ENCODE measurements at regions not wholly inside any gene's neighbourhood (a gene's known extent, or its start where the extent isn't known, plus 50 kb on each side); places are given as distances from the start of the nearest gene placed in this dataset.
"Not testable (repeated sequence)": the region's sequence is repeated elsewhere in the genome, so short reads cannot be mapped to it uniquely, and the experiment has no call there.

DNA sequence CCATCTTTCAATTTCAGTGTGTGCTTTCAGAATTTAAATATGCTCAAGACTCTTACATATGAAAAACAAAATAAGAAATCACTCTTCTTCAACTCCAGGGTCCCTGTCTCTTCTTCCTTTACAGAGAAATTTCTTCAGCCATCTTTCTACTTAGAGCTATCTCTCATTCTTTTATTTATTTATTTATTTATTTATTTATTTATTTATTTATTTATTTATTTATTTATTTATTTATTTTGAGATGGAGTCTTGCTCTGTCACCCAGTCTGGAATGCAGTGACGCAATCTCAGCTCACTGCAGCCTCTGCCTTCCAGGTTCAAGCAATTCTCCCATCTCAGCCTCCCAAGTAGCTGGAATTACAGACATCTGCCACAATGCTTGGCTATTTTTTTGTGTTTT is 211.7 kb downstream of the DUSP10 start:
- DNase-seq (ENCODE audit: low spot score) = not testable (repeated sequence)

DNA sequence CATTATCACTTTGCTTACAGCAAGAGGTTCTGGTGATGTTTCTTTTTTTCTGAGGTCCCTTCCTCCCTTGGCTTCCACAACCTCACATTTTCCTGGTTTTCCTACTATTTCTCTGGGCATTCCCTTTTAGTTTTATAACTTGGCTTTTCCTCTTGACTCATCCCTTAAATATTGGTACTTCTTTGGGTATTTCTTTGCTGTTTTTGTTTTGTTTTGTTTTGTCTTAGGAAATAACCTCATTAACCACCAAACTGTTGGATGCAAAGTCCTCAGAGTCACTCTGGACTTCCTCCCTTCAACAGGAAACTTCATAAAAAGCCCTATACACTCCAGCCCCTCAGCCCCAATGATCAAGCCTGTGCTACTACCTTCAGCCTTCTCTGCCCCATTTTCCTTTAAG is 211.1 kb downstream of the DUSP10 start:
- DNase-seq (ENCODE audit: low spot score) = no peak

DNA sequence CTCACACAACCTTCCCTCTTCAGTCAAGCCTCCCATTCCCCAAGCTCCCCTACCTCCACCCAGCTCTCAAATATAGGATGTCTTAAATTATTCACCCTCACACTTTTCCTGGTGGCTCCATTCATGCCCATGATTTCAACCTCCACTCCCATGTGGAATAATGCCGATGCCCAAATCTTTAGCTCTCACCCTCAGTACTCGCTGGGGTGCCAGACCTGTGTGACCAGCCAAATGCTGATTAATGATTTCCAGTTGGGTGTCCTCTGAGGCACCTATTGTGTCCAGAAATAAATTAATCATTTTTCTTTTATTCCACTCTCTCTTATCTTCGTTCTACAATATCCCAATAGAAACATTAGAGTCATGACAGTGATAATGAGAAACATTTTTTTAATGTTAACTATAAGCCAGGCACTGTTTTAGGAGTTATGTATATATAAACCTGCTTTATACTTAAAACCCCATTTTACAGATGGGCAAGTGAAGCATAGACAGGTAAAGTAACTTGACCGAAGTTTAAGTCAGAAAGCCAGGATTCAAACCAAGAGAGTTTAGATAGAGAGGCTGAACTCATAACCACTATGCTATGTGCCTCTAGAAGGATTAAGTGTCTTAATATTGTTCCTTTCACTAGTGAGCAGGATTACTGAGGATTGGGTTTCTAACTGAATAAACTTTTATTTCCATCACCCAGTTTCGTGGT is 209.7 kb downstream of the DUSP10 start:
- no peak for DNase-seq (ENCODE audit: low spot score)

DNA sequence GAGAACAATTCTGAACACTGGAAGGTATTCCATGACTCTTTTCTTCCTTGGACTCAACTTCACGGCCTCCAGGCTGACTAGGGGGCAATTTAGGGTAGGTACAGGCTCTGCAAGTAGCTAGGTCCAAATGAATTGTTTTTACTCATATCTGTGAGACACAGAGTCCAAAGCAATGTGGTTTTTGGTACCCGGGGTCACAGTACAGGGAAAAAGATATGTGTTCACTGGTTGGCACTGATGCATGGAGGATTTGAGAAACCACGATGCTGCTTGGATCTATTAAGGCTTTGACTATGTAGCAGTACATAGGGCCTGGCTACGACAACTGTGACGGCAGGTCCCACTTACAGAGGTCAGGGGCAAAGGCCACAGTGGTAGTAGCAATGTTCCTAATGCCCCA is 200.6 kb downstream of the DUSP10 start:
- no peak for DNase-seq (ENCODE audit: low spot score)

DNA sequence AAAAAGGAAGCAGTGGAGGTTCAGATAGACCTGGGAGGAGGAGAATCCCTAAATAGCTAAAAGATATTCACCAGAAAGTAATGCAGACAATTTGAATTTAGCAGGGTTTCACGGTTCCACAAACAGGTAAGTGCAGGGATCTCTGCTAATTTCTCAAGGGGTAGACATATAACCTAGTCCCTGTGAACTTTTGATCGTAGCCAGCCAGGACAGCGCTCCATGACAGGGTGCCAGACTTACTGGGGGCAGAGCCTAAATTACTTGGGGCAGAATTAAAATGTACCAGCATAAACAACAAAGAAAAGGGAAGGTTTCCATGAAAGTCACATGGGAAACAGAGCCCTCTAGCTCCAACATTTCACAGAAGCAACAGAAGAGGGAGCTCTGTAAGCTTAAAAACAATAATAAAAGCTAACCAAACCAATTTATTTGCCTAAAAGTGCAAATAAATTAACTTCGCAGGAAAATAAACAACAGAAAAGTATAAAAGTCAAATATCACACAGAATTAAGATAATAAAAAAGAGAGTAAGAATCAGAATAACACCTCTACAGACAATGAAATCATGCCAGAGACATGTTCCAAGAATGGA is 198.3 kb downstream of the DUSP10 start:
- DNase-seq (ENCODE audit: low spot score) = peak; percentile 71

DNA sequence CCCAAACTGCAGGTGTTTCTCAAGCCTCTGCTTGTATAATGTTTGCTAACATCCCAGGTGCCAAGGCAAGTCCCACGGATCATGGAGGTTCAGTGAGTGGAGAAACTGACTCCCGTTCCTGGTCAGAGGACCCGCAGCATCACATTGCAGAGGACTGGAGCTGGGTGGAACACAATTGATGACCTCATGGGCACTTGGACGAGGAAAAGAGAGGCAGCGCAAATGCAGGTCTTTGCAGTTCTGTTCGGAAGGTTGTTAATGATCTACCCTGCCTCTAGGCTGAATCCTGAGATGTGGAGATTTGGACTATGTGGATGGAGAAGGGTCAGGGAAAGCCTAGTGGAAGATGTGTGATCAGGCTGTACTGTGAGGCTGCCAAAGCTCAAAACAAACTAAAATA is 192.9 kb downstream of the DUSP10 start:
- DNase-seq (ENCODE audit: low spot score) = no peak

DNA sequence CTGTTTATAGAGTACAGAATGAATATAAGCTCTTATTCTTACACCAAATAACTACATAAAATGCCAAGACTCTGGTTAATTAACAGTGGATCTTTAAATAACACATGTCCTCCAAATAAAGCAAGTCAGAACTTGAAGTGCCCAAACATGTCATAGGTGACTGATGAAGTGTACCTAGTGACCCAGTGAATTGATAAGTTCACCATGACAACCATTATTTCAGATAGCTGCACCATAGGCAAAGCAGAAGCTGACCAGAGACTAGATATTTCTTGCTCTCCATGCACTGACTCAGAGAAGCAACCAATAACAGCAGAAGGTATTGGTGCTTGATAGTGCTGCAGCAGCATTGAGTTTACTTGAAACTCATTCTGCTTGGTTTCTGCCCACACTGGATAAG is 192.1 kb downstream of the DUSP10 start:
- DNase-seq (ENCODE audit: low spot score) = no peak

DNA sequence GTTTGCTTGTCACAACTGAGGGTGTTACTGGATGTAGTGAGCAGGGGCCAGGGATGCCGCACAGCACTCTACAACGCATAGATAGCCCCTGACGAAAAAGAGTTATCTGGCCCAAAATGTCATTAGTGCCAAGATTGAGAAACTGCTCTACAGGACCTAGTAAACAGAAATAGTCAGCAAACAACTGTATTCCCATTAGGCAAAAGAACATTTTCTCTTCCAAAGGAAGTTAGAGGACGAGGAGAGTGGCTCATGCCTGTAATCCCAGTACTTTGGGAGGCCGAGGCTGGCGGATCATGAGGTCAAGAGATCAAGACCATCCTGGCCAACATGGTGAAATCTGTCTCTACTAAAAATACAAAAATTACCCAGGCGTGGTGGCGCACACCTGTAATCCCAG is 189.1 kb downstream of the DUSP10 start:
- not testable (repeated sequence) for DNase-seq (ENCODE audit: low spot score)

DNA sequence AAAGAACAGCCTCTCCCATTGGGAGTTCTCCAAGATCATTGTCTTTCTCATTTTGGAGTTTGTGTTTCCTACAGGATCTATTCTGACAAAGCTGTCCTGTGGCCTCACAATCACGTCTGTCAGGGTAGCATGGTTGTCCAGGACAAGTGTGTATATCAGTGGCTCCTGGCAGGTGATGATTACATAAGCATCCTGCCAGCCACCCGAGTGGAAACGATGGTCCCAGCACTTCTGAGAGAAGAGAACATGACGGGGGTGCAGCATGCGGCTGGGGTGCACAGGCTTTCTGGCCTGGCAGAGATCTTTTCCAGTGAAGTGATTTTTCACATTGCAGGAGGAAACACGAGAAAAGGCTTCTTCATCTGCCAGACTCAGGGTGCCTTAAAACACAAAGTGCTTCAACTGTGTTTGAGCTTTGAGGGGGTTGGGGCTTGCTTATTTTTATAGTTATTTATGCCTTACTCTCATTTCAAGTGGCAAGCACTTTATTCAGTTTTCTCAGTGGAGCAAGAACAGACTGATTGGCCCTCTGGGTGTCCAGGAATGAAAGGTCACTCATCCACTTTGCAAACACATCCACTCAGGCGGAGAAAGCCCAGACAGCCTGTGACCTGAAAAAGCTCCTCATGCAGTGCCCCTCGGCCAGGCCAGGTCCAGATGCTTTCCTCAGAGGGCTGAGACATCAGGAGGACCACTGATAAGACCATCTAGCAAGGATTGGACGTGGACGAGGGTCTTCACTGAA is 186.0 kb downstream of the DUSP10 start:
- DNase-seq (ENCODE audit: low spot score) = no peak

DNA sequence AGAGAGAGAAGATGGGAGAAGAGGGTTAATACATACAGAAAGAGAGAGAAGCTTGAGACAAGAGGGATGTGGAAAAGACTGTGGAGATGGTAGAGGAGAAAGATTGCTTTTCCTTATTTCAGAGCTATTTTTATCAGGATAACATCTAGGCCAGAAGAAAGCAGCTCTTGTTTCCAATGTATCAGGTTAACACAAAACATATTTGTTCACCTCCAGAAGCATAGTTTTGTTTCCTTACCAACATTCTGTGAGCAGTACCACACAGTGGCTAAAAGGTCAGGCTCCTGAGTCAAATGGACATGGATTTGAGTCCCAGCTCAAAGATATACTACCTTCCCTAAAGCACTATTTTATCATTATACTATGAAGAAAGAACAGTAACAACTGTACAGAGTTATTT is 185.5 kb downstream of the DUSP10 start:
- peak; percentile 45 for DNase-seq (ENCODE audit: low spot score)

DNA sequence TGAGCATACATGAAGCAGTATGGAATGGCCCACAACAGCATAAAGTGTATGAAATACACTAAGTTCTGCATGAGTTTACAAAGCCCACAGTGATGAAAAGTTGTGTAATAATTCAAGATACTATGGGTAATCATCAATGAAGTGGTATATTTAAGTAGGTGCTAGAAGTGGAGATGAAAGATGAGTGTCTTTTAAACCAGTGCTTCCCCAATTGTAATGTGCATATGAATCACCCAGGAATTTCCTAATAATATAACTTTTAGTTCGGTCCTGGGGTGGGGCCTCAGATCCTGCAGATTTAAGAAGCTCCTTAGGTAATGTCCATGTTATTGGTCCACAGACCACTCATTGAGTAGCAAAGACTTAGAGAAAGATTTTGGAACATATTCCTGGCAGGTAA is 184.9 kb downstream of the DUSP10 start:
- no peak for DNase-seq (ENCODE audit: low spot score)

DNA sequence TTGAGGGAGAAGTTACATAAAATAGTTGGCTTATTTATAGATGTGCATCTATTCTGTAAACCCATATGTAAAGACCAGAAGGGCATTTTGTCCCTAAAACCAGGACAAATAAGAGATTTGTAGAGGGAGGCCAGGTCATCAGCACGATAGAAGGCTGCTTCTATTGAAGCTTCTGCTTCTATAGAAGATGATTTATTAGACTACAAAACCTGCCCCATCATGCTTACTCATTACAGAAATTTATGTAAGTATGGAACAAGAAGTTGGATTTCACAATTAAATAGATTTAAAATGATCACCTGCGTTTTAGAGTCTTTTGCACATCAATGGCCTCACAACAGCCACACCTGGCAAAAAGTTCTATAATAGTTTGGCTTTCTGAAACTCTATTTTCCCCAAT is 183.5 kb downstream of the DUSP10 start:
- no peak for DNase-seq (ENCODE audit: low spot score)

DNA sequence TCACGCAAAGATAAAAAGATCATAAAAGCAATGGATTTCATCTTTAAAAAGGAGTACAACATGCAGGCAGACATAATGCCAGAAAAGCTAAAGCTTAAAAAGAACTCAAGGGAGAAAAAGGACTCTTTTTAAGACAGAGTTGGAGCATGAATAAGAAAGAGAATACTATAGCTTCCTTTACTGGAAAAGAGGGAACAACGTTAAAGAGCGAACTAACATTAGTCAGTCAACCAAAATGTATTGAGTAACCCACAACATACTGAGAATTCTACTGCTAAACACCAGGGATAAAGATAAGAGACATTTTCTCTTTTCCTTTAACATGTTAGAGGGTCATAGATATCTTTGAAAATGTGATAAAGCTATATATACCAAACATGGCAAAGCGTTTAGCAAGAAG is 182.0 kb downstream of the DUSP10 start:
- no peak for DNase-seq (ENCODE audit: low spot score)

DNA sequence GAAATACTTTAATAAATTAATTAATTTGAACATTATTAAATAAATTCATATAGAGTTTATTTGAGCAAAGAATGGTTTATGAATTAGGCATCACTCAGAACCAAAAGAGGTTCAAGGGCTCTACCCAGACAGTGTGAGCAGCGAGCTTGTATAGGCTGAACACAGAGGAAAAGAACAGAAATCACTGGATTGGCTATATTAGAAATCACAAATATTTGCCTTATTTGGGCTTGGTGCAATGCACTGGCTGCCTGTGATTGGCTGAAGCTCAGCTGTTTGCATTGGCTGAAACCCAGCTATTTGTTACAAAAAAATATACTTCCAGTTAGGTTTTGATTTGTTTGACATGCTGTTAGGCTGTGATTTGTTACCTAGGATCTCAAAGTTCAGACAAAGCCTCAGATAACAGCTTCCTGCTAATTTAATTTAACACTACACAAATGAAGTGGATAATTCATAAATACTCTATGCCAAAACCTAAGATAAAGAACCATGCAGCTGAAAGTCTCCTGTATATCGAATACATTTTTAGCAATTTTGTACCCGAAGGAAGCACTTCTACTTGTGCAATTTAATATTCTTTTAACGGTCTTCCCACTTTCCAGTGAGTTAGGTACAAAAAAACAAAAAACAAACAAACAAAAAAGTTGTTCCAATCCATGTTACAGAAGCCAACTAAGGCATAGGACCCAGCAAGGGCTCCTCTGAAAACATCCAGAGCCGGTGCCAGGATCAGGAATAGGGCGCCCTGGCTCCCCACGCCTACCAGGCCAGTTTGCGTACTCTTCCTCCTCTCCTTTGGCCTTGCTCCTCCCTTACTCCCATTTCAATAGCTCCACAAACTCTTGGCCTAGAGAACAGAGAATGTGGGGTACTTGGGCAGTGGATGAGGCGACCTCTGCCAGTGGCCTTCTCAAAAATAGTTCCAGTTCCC is 179.1 kb downstream of the DUSP10 start:
- no peak for DNase-seq (ENCODE audit: low spot score)

DNA sequence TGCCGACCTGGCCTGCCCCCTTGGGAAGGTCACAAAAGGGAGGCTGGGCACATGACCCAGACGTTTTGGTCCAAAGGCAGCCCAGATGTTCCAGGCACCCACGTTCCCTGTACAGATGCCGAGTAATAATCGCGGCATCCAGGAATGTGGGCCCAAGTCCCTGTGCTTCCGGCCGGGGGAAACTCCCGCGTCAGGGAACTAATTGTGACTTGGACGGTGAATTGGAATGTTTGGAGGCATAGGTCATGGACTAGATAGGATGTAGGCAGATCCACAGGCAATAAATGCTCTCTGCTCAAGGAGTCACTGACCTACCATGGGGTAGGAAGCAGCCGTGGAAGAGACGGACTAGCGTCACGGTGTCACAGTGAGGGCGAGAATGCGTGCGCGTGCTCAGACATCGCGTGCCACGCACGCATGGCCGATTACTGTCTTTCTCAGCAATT is 178.4 kb downstream of the DUSP10 start:
- no peak for DNase-seq (ENCODE audit: low spot score)

DNA sequence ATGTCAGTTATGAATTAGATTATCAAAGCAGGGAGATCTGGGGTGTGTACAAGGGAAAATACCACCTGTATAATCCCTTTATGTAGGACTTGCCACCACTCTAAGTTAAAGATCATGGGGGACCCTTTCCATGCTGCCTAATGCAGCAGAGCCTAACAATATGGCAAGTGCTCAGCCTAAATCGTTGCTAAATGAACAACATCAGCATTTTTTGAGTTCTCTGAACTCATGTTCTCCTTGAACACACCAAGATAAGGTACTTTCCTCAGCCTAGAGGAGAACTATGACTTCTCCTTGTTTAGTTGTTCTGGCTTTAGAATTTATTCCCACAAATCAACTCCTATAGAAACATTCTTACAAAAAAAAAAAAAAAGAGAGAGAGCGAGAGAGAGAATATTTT is 177.0 kb downstream of the DUSP10 start:
- no peak for DNase-seq (ENCODE audit: low spot score)

DNA sequence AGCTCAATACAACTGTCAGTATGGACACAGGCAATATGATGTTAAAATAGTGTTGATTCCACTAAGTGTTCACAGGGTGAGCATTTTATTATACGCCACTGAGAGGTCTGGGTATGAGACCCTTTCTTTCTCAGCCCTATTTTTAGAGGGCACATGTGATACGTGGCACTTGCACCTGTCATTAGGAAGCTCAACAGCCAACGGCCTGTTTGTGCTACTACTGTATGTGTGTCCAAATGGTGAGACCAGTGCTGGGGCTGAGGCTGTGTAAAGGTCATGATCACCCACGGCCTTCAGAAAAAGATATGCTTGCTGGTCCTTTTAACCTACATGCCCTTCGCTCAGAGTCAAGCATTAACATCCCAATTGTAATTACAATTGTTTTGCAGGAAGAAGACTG is 176.2 kb downstream of the DUSP10 start:
- DNase-seq (ENCODE audit: low spot score) = no peak

DNA sequence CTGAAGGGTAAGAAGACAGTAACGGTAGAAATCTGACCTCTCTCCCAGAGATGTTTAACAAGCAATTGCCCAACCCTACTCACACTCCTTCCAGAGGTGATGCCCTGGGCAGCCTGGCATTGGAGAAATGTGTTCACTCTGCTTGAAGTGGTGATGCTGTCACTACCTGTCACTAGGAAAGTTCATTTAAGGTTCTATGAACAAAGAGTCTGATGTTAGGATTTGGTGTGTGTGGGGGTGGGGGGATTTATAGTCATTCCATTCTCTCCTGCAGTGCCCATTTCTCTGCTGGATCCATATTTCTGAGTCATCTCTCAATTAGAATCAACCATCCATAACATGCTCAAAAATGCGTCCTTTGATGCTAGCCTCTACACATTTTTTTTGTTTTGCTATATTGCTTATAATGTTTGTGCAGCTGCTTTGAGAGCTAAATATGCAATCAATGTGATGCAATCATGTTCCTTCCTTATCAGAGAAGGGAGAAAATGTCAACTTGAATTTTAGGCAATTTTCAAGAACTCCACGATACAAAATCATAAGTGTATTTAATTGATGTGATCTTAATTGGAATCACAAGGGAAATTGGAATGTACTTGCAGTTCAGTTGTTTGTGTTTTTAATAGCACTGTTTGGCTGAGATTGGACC is 173.9 kb downstream of the DUSP10 start:
- no peak for DNase-seq (ENCODE audit: low spot score)

DNA sequence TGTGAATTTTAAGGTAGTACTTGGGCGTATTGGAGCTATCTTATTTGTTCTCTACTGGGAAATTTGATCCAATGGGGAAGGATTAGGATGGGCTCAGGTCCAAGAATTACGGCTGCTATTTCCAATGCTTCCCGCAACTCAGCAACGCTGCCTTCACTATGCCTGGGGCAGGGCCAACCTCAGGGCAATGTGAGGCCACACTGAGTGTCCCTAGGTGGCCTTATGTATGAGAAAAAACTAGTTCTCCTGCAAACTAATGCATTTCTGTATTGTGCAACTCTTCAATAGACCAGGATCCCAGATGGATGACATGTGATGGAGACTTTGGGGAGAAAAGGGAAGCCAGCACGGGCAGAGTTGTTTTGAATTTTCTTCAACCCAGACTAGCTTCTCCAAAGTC is 168.1 kb downstream of the DUSP10 start:
- no peak for DNase-seq (ENCODE audit: low spot score)

DNA sequence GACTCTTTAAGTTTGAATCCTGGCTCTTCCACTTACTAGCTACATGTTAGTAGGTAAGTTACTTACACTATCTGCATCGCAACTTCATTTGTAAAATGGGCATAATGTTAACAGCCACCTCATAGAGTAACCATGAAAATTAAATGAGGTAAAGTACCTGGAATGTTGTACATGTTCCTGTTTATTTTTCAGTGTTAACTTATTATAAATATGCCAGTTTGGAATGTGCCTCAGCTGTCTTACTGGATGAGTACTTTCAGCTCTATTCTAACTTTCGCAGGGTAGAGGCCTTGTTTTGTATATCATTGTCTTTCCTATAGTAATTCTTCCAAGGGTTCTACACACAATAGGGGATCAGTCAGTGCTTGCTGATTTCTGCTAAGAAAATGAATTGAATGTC is 167.4 kb downstream of the DUSP10 start:
- no peak for DNase-seq (ENCODE audit: low spot score)

DNA sequence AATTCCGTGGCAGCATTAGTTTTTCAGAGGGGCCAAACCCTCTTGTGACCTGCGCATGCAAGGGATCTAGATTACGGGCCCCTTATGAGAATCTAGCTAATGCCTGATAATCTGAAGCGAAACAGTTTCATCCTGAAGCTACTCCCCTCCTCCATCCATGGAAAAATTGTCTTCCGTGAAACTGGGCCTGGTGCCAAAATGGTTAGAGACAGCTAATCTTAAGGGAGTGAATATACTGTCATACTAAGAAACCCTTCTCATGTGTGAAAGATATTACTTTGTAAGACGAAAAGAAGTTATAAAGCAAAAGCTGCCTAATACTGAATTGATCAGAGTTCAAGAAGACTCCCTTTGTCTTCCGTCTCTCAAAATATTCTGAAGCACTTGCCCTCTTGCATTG is 166.3 kb downstream of the DUSP10 start:
- no peak for DNase-seq (ENCODE audit: low spot score)

DNA sequence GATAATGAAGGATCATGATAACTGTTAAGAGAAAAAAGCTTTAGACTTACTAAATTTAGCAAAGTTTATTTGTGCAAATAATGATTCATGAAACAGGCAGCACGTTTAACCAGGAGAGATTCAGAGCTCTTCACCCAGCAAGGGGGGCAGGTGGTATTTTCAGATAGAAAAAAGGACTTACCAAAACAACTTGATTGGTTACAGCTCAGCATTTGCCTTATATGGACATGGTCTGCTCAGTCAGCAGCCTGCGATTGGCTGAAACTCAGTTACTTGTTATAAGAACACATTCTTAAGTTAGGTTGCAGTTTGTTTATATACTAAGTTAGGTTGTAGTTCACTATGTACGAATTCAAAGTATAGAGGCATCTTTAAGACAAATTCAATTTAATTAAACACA is 165.6 kb downstream of the DUSP10 start:
- DNase-seq (ENCODE audit: low spot score) = no peak
